ENCODE measurements at regions not wholly inside any gene's neighbourhood (a gene's known extent, or its start where the extent isn't known, plus 50 kb on each side); places are given as distances from the start of the nearest gene placed in this dataset.

DNA sequence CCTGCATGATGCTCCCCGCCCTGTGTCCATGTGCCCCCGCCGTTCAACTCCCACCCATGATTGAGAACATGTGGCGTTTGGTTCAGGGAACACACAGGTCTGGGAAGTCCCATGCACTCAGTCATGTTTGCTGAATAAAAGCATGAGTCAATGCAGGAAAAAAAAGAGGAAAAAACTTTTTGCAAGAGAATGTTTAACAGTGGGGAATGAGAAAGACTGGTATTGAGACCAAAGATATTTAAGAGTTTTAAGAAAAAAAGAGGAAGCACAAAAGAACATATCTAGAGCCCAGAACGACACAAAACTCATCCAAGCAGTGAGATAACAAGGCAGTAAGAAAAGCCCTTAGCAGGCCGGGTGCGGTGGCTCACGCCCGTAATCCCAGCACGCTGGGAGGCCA, 279.2 kb upstream of the THSD7B start:
- Mint-ChIP-seq H3K9me3 (peaks cover 0 to 6% (median 2%) of the 10 kb centered on the region in 7 donors), H3K27ac (no peak overlapping the region), H3K27me3 (ENCODE audit: low read depth in 3 of 3) (peaks cover 0 to 2% (median 0%) of the 10 kb centered on the region in 3 donors), H3K36me3 (no peaks in the 10 kb centered on the region), H3K4me1 (no peaks in the 10 kb centered on the region), H3K4me3 (no peak overlapping the region)
- Histone ChIP-seq H3K4me1 (ENCODE audit: control insufficient read depth in 1 of 2, insufficient read depth in 2 of 2, low read length in 2 of 2) (no peaks in the 10 kb centered on the region), H4K20me1 (ENCODE audit: insufficient read depth, low read length) (no peaks in the 10 kb centered on the region), H3K4me2 (replicated peaks; ENCODE audit: extremely low read depth, low read length, poor library complexity, severe bottlenecking) (no peak overlapping the region), H3K9ac (ENCODE audit: insufficient read depth, low read length, poor library complexity, severe bottlenecking) (no peak overlapping the region), H2AFZ (ENCODE audit: insufficient read depth, low read depth, low read length, poor library complexity, severe bottlenecking) (no peak overlapping the region), H3K79me2 (ENCODE audit: insufficient read depth, low read length) (no peaks in the 10 kb centered on the region), H3K27me3 (ENCODE audit: control insufficient read depth in 2 of 2, insufficient read depth in 2 of 2, low read length in 2 of 2) (no peaks in the 10 kb centered on the region), H3K27ac (ENCODE audit: low read depth in 1 of 2, low read length in 2 of 2) (no peak overlapping the region), H3K9me3 (replicated peaks in 1 of 2; ENCODE audit: control insufficient read depth in 1 of 2, insufficient read depth in 1 of 2, low read length in 2 of 2) (no peaks in the 10 kb centered on the region), H3K4me3 (replicated peaks in 1 of 3; ENCODE audit: low read depth in 2 of 3, low read length in 3 of 3) (no peak overlapping the region), H3K36me3 (replicated peaks in 1 of 2; ENCODE audit: control insufficient read depth in 1 of 2, insufficient read depth in 2 of 2, low read length in 2 of 2) (no peaks in the 10 kb centered on the region)
- intact Hi-C loops (cut with micrococcal nuclease), result no loop called here
- TF ChIP-seq, protein P1, sequence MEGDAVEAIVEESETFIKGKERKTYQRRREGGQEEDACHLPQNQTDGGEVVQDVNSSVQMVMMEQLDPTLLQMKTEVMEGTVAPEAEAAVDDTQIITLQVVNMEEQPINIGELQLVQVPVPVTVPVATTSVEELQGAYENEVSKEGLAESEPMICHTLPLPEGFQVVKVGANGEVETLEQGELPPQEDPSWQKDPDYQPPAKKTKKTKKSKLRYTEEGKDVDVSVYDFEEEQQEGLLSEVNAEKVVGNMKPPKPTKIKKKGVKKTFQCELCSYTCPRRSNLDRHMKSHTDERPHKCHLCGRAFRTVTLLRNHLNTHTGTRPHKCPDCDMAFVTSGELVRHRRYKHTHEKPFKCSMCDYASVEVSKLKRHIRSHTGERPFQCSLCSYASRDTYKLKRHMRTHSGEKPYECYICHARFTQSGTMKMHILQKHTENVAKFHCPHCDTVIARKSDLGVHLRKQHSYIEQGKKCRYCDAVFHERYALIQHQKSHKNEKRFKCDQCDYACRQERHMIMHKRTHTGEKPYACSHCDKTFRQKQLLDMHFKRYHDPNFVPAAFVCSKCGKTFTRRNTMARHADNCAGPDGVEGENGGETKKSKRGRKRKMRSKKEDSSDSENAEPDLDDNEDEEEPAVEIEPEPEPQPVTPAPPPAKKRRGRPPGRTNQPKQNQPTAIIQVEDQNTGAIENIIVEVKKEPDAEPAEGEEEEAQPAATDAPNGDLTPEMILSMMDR (IDR thresholded peaks at IDR 0.05), result no peak
- WGBS (ENCODE audit: insufficient coverage), result 84% methylated on average over 4 of the region's 10 CpGs
- DNase-seq, result no peak

- no peaks in the 10 kb centered on the region for H3K36me3 Mint-ChIP-seq
- no peaks in the 10 kb centered on the region for H3K4me1 Mint-ChIP-seq
Observed at GRCh38 chr2:136482966-136483365, 282.4 kb upstream of the THSD7B start.

More at GRCh38 chr2:136482966-136483365, 282.4 kb upstream of the THSD7B start:
- peaks cover 10 to 19% (median 14%) of the 10 kb centered on the region in 7 donors for H3K9me3 Mint-ChIP-seq
- H3K27ac ChIP-seq (ENCODE audit: low read depth in 1 of 2, low read length in 2 of 2), result no peak overlapping the region
- WGBS (ENCODE audit: insufficient coverage), result 89% methylated on average over 1 of the region's 3 CpGs
- no peaks in the 10 kb centered on the region for H3K4me1 ChIP-seq (ENCODE audit: control insufficient read depth in 1 of 2, insufficient read depth in 2 of 2, low read length in 2 of 2)
- H4K20me1 ChIP-seq (ENCODE audit: insufficient read depth, low read length), result no peaks in the 10 kb centered on the region
- H3K9me3 ChIP-seq (replicated peaks in 1 of 2; ENCODE audit: control insufficient read depth in 1 of 2, insufficient read depth in 1 of 2, low read length in 2 of 2), result peaks cover 0 to 19% of the 10 kb centered on the region in 2 donors
- H2AFZ ChIP-seq (ENCODE audit: insufficient read depth, low read depth, low read length, poor library complexity, severe bottlenecking), result no peak overlapping the region
- no peaks in the 10 kb centered on the region for H3K79me2 ChIP-seq (ENCODE audit: insufficient read depth, low read length)
- H3K4me3 ChIP-seq (replicated peaks in 1 of 3; ENCODE audit: low read depth in 2 of 3, low read length in 3 of 3), result no peak overlapping the region
- no peaks in the 10 kb centered on the region for H3K36me3 ChIP-seq (replicated peaks in 1 of 2; ENCODE audit: control insufficient read depth in 1 of 2, insufficient read depth in 2 of 2, low read length in 2 of 2)
- no peak overlapping the region for H3K9ac ChIP-seq (ENCODE audit: insufficient read depth, low read length, poor library complexity, severe bottlenecking)
- peaks cover 0 to 2% (median 0%) of the 10 kb centered on the region in 3 donors for H3K27me3 Mint-ChIP-seq (ENCODE audit: low read depth in 3 of 3)
- DNase-seq, result no peak
- no peak overlapping the region for H3K27ac Mint-ChIP-seq
- TF ChIP-seq, protein P1 (IDR thresholded peaks at IDR 0.05), result no peak
- no peaks in the 10 kb centered on the region for H3K27me3 ChIP-seq (ENCODE audit: control insufficient read depth in 2 of 2, insufficient read depth in 2 of 2, low read length in 2 of 2)
- intact Hi-C loops (cut with micrococcal nuclease), result no loop called here
- no peak overlapping the region for H3K4me2 ChIP-seq (replicated peaks; ENCODE audit: extremely low read depth, low read length, poor library complexity, severe bottlenecking)
- no peak overlapping the region for H3K4me3 Mint-ChIP-seq
